ENCODE measurements at regions not wholly inside any gene's neighbourhood (a gene's known extent, or its start where the extent isn't known, plus 50 kb on each side); places are given as distances from the start of the nearest gene placed in this dataset.

- TF ChIP-seq CHD7 (IDR thresholded peaks at IDR 0.05; ENCODE audit: insufficient replicate concordance, low read length) = no peak
- no peak for TF ChIP-seq CBX5 (IDR thresholded peaks at IDR 0.05; ENCODE audit: low read depth, low read length)
- no peak for TF ChIP-seq TAF1 (IDR thresholded peaks at IDR 0.05; ENCODE audit: low read depth, low read length)
Observed at GRCh38 chr10:107930037-107930436, 765.5 kb upstream of the SORCS1 start (continued).
